OCI-LY1 (cell line): ENCODE measurements at regions not wholly inside any gene's neighbourhood (a gene's known extent, or its start where the extent isn't known, plus 50 kb on each side); places are given as distances from the start of the nearest gene placed in this dataset.

Experiments used
- EZH2 ChIP-seq: fragments of 200-600 bp; sonication (generic), shearing (Covaris generic); IDR thresholded peaks from 2 replicates; pipeline ENCODE4 v1.8.0; 2017; ENCODE audit warnings: borderline replicate concordance, mixed run types, mild to moderate bottlenecking, antibody characterized with exemption, low read length, moderate library complexity, mixed read lengths
- TF ChIP-seq, protein P1 (sequence below): fragments of 200-600 bp; sonication (generic), shearing (Covaris generic); IDR thresholded peaks from 2 replicates; pipeline ENCODE4 v1.5.1; 2017; ENCODE audit warnings: mild to moderate bottlenecking, antibody characterized with exemption, low read length, moderate library complexity, mixed read lengths

DNA sequence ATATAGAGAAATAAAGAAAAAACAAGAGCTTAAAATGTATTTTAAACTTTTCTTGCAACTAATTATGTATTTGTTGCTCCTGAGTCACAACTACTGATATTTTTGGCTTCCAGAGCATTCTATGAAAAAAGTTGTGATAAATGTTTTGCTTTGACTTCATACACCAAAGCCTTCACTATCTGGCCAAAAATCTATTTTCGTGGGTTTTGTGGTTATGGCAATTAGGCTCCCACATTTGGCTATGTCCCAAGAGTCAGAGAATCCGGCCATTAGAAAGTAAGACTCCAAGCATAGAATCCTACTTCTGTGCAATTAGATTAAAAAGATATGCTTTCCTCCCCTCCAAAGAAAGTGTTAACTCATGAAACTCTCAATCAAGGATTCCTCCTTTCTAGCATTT, 1456.1 kb upstream of the ACVR2A start:
- TF ChIP-seq, protein P1, sequence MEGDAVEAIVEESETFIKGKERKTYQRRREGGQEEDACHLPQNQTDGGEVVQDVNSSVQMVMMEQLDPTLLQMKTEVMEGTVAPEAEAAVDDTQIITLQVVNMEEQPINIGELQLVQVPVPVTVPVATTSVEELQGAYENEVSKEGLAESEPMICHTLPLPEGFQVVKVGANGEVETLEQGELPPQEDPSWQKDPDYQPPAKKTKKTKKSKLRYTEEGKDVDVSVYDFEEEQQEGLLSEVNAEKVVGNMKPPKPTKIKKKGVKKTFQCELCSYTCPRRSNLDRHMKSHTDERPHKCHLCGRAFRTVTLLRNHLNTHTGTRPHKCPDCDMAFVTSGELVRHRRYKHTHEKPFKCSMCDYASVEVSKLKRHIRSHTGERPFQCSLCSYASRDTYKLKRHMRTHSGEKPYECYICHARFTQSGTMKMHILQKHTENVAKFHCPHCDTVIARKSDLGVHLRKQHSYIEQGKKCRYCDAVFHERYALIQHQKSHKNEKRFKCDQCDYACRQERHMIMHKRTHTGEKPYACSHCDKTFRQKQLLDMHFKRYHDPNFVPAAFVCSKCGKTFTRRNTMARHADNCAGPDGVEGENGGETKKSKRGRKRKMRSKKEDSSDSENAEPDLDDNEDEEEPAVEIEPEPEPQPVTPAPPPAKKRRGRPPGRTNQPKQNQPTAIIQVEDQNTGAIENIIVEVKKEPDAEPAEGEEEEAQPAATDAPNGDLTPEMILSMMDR, result no peak
- no peak for TF ChIP-seq EZH2
